ENCODE measurements at regions not wholly inside any gene's neighbourhood (a gene's known extent, or its start where the extent isn't known, plus 50 kb on each side); places are given as distances from the start of the nearest gene placed in this dataset.

GRCh38 chr21:22201669-22202068, 1203.5 kb downstream of the NCAM2 start:
- ATAC-seq (ENCODE audit: low read depth in 2 of 2), result no peak
- Mint-ChIP-seq H3K27ac (no peak overlapping the region), H3K4me1 (no peaks in the 10 kb centered on the region), H3K36me3 (no peaks in the 10 kb centered on the region), H3K4me3 (no peak overlapping the region), H3K27me3 (no peaks in the 10 kb centered on the region), H3K9me3 (peaks cover 0 to 3% (median 0%) of the 10 kb centered on the region in 7 donors)
- no peak for DNase-seq

- no peak for ATAC-seq (ENCODE audit: low read depth in 2 of 2)
- no peaks in the 10 kb centered on the region for H3K27me3 Mint-ChIP-seq
Measured at GRCh38 chr21:22209304-22209700, 1211.1 kb downstream of the NCAM2 start.

GRCh38 chr21:22211943-22212342, 1213.7 kb downstream of the NCAM2 start:
- Mint-ChIP-seq H3K4me1 (no peaks in the 10 kb centered on the region), H3K36me3 (no peaks in the 10 kb centered on the region), H3K9me3 (peaks cover 0 to 8% (median 6%) of the 10 kb centered on the region in 7 donors)

More at GRCh38 chr21:22209304-22209700, 1211.1 kb downstream of the NCAM2 start:
- Mint-ChIP-seq H3K4me1 (no peaks in the 10 kb centered on the region), H3K4me3 (no peak overlapping the region), H3K36me3 (no peaks in the 10 kb centered on the region), H3K27ac (no peak overlapping the region), H3K9me3 (peaks cover 0 to 7% (median 4%) of the 10 kb centered on the region in 7 donors)
- DNase-seq, result no peak

GRCh38 chr21:22223385-22223784, 1225.2 kb downstream of the NCAM2 start:
- Mint-ChIP-seq H3K27me3 (no peaks in the 10 kb centered on the region), H3K4me1 (peaks cover 0 to 3% (median 0%) of the 10 kb centered on the region in 3 donors), H3K4me3 (no peak overlapping the region), H3K36me3 (no peaks in the 10 kb centered on the region), H3K27ac (no peak overlapping the region), H3K9me3 (peaks cover 0 to 2% (median 0%) of the 10 kb centered on the region in 7 donors)
- DNase-seq, result no peak
- ATAC-seq (ENCODE audit: low read depth in 2 of 2), result no peak

More at GRCh38 chr21:22211943-22212342, 1213.7 kb downstream of the NCAM2 start:
- no peak overlapping the region for H3K27ac Mint-ChIP-seq
- no peaks in the 10 kb centered on the region for H3K27me3 Mint-ChIP-seq
- DNase-seq (no peak), ATAC-seq (ENCODE audit: low read depth in 2 of 2) (no peak)
- H3K4me3 Mint-ChIP-seq, result no peak overlapping the region

GRCh38 chr21:22224261-22224660, 1226.1 kb downstream of the NCAM2 start:
- peak in 1 of 2 donors; percentile 41 for ATAC-seq (ENCODE audit: low read depth in 2 of 2)
- H3K27me3 Mint-ChIP-seq, result no peaks in the 10 kb centered on the region

GRCh38 chr21:22225299-22225698, 1227.1 kb downstream of the NCAM2 start:
- Mint-ChIP-seq H3K27me3 (no peaks in the 10 kb centered on the region), H3K9me3 (no peaks in the 10 kb centered on the region), H3K4me1 (peaks cover 0 to 3% (median 0%) of the 10 kb centered on the region in 3 donors), H3K27ac (no peak overlapping the region), H3K36me3 (no peaks in the 10 kb centered on the region), H3K4me3 (no peak overlapping the region)
- ATAC-seq (ENCODE audit: low read depth in 2 of 2) (no peak), DNase-seq (no peak)

More at GRCh38 chr21:22224261-22224660, 1226.1 kb downstream of the NCAM2 start:
- Mint-ChIP-seq H3K4me1 (peaks cover 0 to 3% (median 0%) of the 10 kb centered on the region in 3 donors), H3K4me3 (no peak overlapping the region), H3K9me3 (peaks cover 0 to 2% (median 0%) of the 10 kb centered on the region in 7 donors), H3K36me3 (no peaks in the 10 kb centered on the region), H3K27ac (no peak overlapping the region)
- no peak for DNase-seq

GRCh38 chr21:22231013-22231412, 1232.8 kb downstream of the NCAM2 start:
- no peaks in the 10 kb centered on the region for H3K27me3 Mint-ChIP-seq
- no peak overlapping the region for H3K4me3 Mint-ChIP-seq
- ATAC-seq (ENCODE audit: low read depth in 2 of 2), result no peak

GRCh38 chr21:22235866-22236590, 1237.8 kb downstream of the NCAM2 start:
- peaks cover 0 to 10% (median 6%) of the 10 kb centered on the region in 7 donors for H3K9me3 Mint-ChIP-seq
- H3K4me3 Mint-ChIP-seq, result no peak overlapping the region
- ATAC-seq (ENCODE audit: low read depth in 2 of 2) (no peak), DNase-seq (no peak)
- no peaks in the 10 kb centered on the region for H3K36me3 Mint-ChIP-seq
- no peaks in the 10 kb centered on the region for H3K27me3 Mint-ChIP-seq
- H3K27ac Mint-ChIP-seq, result no peak overlapping the region
- H3K4me1 Mint-ChIP-seq, result no peaks in the 10 kb centered on the region

More at GRCh38 chr21:22231013-22231412, 1232.8 kb downstream of the NCAM2 start:
- DNase-seq, result no peak
- Mint-ChIP-seq H3K27ac (no peak overlapping the region), H3K9me3 (peaks cover 0 to 3% (median 0%) of the 10 kb centered on the region in 7 donors), H3K4me1 (no peaks in the 10 kb centered on the region), H3K36me3 (no peaks in the 10 kb centered on the region)

GRCh38 chr21:22244516-22244915, 1246.3 kb downstream of the NCAM2 start:
- no peak for ATAC-seq (ENCODE audit: low read depth in 2 of 2)
- H3K4me1 Mint-ChIP-seq, result no peaks in the 10 kb centered on the region
- peaks cover 0 to 4% (median 2%) of the 10 kb centered on the region in 7 donors for H3K9me3 Mint-ChIP-seq
- H3K27me3 Mint-ChIP-seq, result no peaks in the 10 kb centered on the region
- DNase-seq, result no peak
- no peak overlapping the region for H3K4me3 Mint-ChIP-seq
- H3K36me3 Mint-ChIP-seq, result no peaks in the 10 kb centered on the region
- no peak overlapping the region for H3K27ac Mint-ChIP-seq

- no peaks in the 10 kb centered on the region for H3K27me3 Mint-ChIP-seq
- no peaks in the 10 kb centered on the region for H3K4me1 Mint-ChIP-seq
- ATAC-seq (ENCODE audit: low read depth in 2 of 2), result no peak
- H3K4me3 Mint-ChIP-seq, result no peak overlapping the region
- H3K36me3 Mint-ChIP-seq, result no peaks in the 10 kb centered on the region
- H3K27ac Mint-ChIP-seq, result no peak overlapping the region
- H3K9me3 Mint-ChIP-seq, result peaks cover 0 to 4% (median 0%) of the 10 kb centered on the region in 7 donors
- DNase-seq, result no peak
Measured at GRCh38 chr21:22250355-22250754, 1252.1 kb downstream of the NCAM2 start.

- Mint-ChIP-seq H3K27ac (no peak overlapping the region), H3K4me3 (no peak overlapping the region), H3K27me3 (no peaks in the 10 kb centered on the region), H3K9me3 (peaks cover 0 to 4% (median 0%) of the 10 kb centered on the region in 7 donors), H3K4me1 (no peaks in the 10 kb centered on the region), H3K36me3 (no peaks in the 10 kb centered on the region)
- DNase-seq, result no peak
- no peak for ATAC-seq (ENCODE audit: low read depth in 2 of 2)
Measured at GRCh38 chr21:22253761-22254160, 1255.6 kb downstream of the NCAM2 start.

- Mint-ChIP-seq H3K27ac (no peak overlapping the region), H3K36me3 (no peaks in the 10 kb centered on the region), H3K27me3 (no peaks in the 10 kb centered on the region), H3K4me1 (no peaks in the 10 kb centered on the region), H3K4me3 (no peak overlapping the region), H3K9me3 (peaks cover 0 to 6% (median 3%) of the 10 kb centered on the region in 7 donors)
- DNase-seq, result no peak
- no peak for ATAC-seq (ENCODE audit: low read depth in 2 of 2)
Measured at GRCh38 chr21:22258821-22259220, 1260.6 kb downstream of the NCAM2 start.

GRCh38 chr21:22260274-22260673, 1262.1 kb downstream of the NCAM2 start:
- Mint-ChIP-seq H3K4me3 (no peak overlapping the region), H3K9me3 (peaks cover 0 to 4% (median 3%) of the 10 kb centered on the region in 7 donors), H3K4me1 (no peaks in the 10 kb centered on the region), H3K36me3 (no peaks in the 10 kb centered on the region), H3K27me3 (no peaks in the 10 kb centered on the region), H3K27ac (no peak overlapping the region)
- ATAC-seq (ENCODE audit: low read depth in 2 of 2) (no peak), DNase-seq (no peak)

- Mint-ChIP-seq H3K4me1 (no peaks in the 10 kb centered on the region), H3K27ac (no peak overlapping the region), H3K36me3 (no peaks in the 10 kb centered on the region), H3K4me3 (no peak overlapping the region), H3K9me3 (peaks cover 0 to 9% (median 3%) of the 10 kb centered on the region in 7 donors), H3K27me3 (no peaks in the 10 kb centered on the region)
- DNase-seq, result no peak
- no peak for ATAC-seq (ENCODE audit: low read depth in 2 of 2)
Measured at GRCh38 chr21:22263890-22264289, 1265.7 kb downstream of the NCAM2 start.
